OCI-LY7 (cell line): ENCODE measurements at regions not wholly inside any gene's neighbourhood (a gene's known extent, or its start where the extent isn't known, plus 50 kb on each side); places are given as distances from the start of the nearest gene placed in this dataset.
A peak's percentile ranks its signal among the peaks of the same experiment; 100 is the strongest.

Experiments
- BruUV-seq: library from RNA; stranded (reverse); fragments of 400-500 nt; replicated peaks from 2 replicates; lab custom pipeline; 2021; lab: Mats Ljungman, UMichigan
- CTCF ChIA-PET: fragments of 300-600 bp; sonication (Branson Sonifier 250); formaldehyde crosslinking; loops from one replicate; lab custom pipeline; 2022; ENCODE audit warnings: antibody characterized with exemption; ENCODE audit not compliant: unreplicated experiment; lab: Charles Lee
- POLR2A ChIA-PET: fragments of 300-600 bp; sonication (Branson Sonifier 250); formaldehyde crosslinking; loops from one replicate; lab custom pipeline; 2022; ENCODE audit warnings: antibody characterized with exemption; lab: Charles Lee
- DNase-seq: peaks from one replicate; pipeline ENCODE4 v3.0.0-alpha.2; 2015; ENCODE audit warnings: low spot score
- H2AFZ ChIP-seq: fragments of 200-600 bp; sonication (generic), shearing (Covaris generic); 2 replicates; pipeline ENCODE4 v1.6.1; 2014; ENCODE audit warnings: mild to moderate bottlenecking, antibody characterized with exemption, low read length, moderate library complexity
- H3K27ac ChIP-seq: fragments of 200-600 bp; sonication (generic); 2 replicates; pipeline ENCODE4 v1.5.1; 2014; ENCODE audit warnings: mixed run types, low read depth, mild to moderate bottlenecking, moderate library complexity, low read length, inconsistent platforms; ENCODE audit not compliant: poor library complexity, severe bottlenecking
- H3K36me3 ChIP-seq: fragments of 200-600 bp; sonication (generic); 2 replicates; pipeline ENCODE4 v1.6.1; 2014; ENCODE audit warnings: mild to moderate bottlenecking, antibody characterized with exemption, low read length, moderate library complexity, mixed read lengths; ENCODE audit not compliant: insufficient read depth
- H3K4me1 ChIP-seq: fragments of 200-600 bp; sonication (generic); 2 replicates; pipeline ENCODE4 v1.5.1; 2014; ENCODE audit warnings: mild to moderate bottlenecking, low read length; ENCODE audit not compliant: insufficient read depth, poor library complexity, severe bottlenecking
- H3K4me2 ChIP-seq: fragments of 200-600 bp; sonication (generic); 2 replicates; pipeline ENCODE4 v1.6.1; 2014; ENCODE audit warnings: mild to moderate bottlenecking, low read length
- H3K4me3 ChIP-seq: fragments of 200-600 bp; sonication (generic); 2 replicates; pipeline ENCODE4 v1.5.1; 2014; ENCODE audit warnings: mild to moderate bottlenecking, low read depth, low read length; ENCODE audit not compliant: poor library complexity, severe bottlenecking
- H3K79me2 ChIP-seq: fragments of 200-600 bp; sonication (generic); 2 replicates; pipeline ENCODE4 v1.6.1; 2016; ENCODE audit warnings: low read depth, mild to moderate bottlenecking, low read length, moderate library complexity, mixed read lengths; ENCODE audit not compliant: insufficient read depth
- H3K9me2 ChIP-seq: fragments of 200-600 bp; sonication (generic); 2 replicates; pipeline ENCODE4 v1.6.1; 2016; ENCODE audit warnings: mild to moderate bottlenecking, low read length, mixed read lengths; ENCODE audit not compliant: insufficient read depth
- H3K9me3 ChIP-seq: fragments of 200-600 bp; sonication (generic); 2 replicates; pipeline ENCODE4 v1.6.1; 2014; ENCODE audit warnings: mild to moderate bottlenecking, mixed run types, low read length, mixed read lengths
- H4K20me1 ChIP-seq: fragments of 200-600 bp; sonication (generic); 2 replicates; pipeline ENCODE4 v1.6.1; 2014; ENCODE audit warnings: mild to moderate bottlenecking, antibody characterized with exemption, low read length, moderate library complexity, mixed read lengths; ENCODE audit not compliant: insufficient read depth
- EZH2phosphoT487 ChIP-seq: fragments of 200-600 bp; sonication (generic); IDR thresholded peaks from 2 replicates; pipeline ENCODE4 v1.6.1; 2018; ENCODE audit warnings: low read depth, borderline replicate concordance, mild to moderate bottlenecking, mixed run types, antibody characterized with exemption, low read length, moderate library complexity, mixed read lengths
- intact Hi-C: fragments of 100-400 bp; cut with micrococcal nuclease; formaldehyde crosslinking; loops from one replicate; pipeline ENCODE4 v1.10.0; 2022; ENCODE audit not compliant: unreplicated experiment
- TF ChIP-seq, protein P1 (sequence below): fragments of 200-600 bp; sonication (generic); conservative IDR thresholded peaks from 2 replicates; pipeline ENCODE4 v1.5.1; 2014; ENCODE audit warnings: mild to moderate bottlenecking, antibody characterized with exemption, low read length, moderate library complexity, mixed read lengths

DNA sequence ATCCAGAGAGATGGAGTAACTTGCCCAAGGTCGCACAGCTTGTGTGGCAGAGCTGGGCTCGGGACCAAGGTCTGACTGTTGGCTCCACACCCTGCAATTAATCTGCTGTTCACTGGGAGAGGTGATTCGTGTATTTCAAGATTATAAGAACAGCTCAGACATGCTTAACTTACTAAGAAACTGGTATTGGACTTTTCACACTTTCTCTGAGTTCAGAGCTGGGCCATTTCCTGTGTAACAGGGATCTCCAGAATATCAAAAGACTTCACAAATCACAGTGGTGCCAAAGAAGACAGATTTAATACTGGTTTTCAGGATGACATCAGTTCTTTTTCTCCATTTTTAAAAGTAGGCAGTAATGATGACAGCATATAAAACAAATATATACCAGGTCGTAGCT is 156.8 kb upstream of the UBE2E1 start:
- TF ChIP-seq, protein P1, sequence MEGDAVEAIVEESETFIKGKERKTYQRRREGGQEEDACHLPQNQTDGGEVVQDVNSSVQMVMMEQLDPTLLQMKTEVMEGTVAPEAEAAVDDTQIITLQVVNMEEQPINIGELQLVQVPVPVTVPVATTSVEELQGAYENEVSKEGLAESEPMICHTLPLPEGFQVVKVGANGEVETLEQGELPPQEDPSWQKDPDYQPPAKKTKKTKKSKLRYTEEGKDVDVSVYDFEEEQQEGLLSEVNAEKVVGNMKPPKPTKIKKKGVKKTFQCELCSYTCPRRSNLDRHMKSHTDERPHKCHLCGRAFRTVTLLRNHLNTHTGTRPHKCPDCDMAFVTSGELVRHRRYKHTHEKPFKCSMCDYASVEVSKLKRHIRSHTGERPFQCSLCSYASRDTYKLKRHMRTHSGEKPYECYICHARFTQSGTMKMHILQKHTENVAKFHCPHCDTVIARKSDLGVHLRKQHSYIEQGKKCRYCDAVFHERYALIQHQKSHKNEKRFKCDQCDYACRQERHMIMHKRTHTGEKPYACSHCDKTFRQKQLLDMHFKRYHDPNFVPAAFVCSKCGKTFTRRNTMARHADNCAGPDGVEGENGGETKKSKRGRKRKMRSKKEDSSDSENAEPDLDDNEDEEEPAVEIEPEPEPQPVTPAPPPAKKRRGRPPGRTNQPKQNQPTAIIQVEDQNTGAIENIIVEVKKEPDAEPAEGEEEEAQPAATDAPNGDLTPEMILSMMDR, result no peak
- no peaks in the 10 kb centered on the region for H3K9me3 ChIP-seq
- no peaks in the 10 kb centered on the region for H3K79me2 ChIP-seq
- no peak overlapping the region for H3K4me3 ChIP-seq
- ChIA-PET CTCF (interaction anchor here (1.0 to 1.4 kb wide), 2 partner anchors 9 kb away, joined by 4 read pairs; no protein-coding TSS in a partner anchor), POLR2A (interaction anchor here (0.6 to 5.1 kb wide), 18 partner anchors 9 to 262 kb away, joined by 3 to 91 read pairs (median 4); no protein-coding TSS in a partner anchor)
- no peaks in the 10 kb centered on the region for H3K9me2 ChIP-seq
- H4K20me1 ChIP-seq, result no peaks in the 10 kb centered on the region
- peaks cover 44% of the 10 kb centered on the region for H3K4me1 ChIP-seq
- H3K27ac ChIP-seq, result peak overlapping the region; percentile 49
- BruUV-seq, result no TSS peak
- H2AFZ ChIP-seq, result peak overlapping the region; percentile 79; the same call in 1 of the 2 replicates
- intact Hi-C loops, result no loop called here
- peak overlapping the region; percentile 1; the same call in 1 of the 2 replicates for H3K4me2 ChIP-seq
- DNase-seq, result no peak
- H3K36me3 ChIP-seq, result no peaks in the 10 kb centered on the region; the same call in 1 of the 2 replicates

DNA sequence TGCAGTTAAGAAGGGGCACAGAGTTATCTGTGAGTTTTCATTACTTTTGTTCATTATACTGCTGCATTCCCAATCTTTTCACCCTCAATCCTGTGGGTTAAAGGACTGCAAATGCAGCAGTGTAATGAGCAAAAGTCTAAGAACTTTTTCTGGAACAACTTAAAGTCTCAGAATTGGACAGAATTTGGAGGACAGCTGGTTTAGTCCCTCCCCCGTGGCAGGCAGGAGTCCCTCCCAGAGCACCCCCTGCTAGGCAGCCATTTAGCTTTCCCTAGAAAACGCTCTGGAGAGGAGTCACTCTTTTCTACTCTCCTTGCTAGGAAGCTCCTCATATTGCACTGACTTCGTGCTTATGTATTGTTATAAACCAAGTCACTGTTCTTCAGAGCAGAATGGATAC is 156.3 kb upstream of the UBE2E1 start:
- Histone ChIP-seq H3K9me3 (no peaks in the 10 kb centered on the region), H3K4me3 (no peak overlapping the region), H3K4me2 (0 out of 2 replicates have a peak overlapping the region, but pooled peaks have one; percentile 7), H4K20me1 (no peaks in the 10 kb centered on the region), H2AFZ (peak overlapping the region; percentile 79; the same call in 1 of the 2 replicates), H3K79me2 (no peaks in the 10 kb centered on the region), H3K4me1 (peaks cover 48% of the 10 kb centered on the region), H3K27ac (peak overlapping the region; percentile 49), H3K9me2 (no peaks in the 10 kb centered on the region), H3K36me3 (no peaks in the 10 kb centered on the region; the same call in 1 of the 2 replicates)
- POLR2A ChIA-PET, result interaction anchor here (0.6 to 5.1 kb wide), 15 partner anchors 10 to 263 kb away, joined by 3 to 91 read pairs (median 5); no protein-coding TSS in a partner anchor
- intact Hi-C loops, result no loop called here
- BruUV-seq, result no TSS peak
- TF ChIP-seq EZH2phosphoT487, result no peak
- TF ChIP-seq, protein P1, result no peak
- DNase-seq, result no peak
- CTCF ChIA-PET, result interaction anchor here (0.9 kb wide), 1 partner anchor 10 kb away, joined by 3 read pairs; no protein-coding TSS in a partner anchor
